ENCODE measurements at regions not wholly inside any gene's neighbourhood (a gene's known extent, or its start where the extent isn't known, plus 50 kb on each side); places are given as distances from the start of the nearest gene placed in this dataset.

DNA sequence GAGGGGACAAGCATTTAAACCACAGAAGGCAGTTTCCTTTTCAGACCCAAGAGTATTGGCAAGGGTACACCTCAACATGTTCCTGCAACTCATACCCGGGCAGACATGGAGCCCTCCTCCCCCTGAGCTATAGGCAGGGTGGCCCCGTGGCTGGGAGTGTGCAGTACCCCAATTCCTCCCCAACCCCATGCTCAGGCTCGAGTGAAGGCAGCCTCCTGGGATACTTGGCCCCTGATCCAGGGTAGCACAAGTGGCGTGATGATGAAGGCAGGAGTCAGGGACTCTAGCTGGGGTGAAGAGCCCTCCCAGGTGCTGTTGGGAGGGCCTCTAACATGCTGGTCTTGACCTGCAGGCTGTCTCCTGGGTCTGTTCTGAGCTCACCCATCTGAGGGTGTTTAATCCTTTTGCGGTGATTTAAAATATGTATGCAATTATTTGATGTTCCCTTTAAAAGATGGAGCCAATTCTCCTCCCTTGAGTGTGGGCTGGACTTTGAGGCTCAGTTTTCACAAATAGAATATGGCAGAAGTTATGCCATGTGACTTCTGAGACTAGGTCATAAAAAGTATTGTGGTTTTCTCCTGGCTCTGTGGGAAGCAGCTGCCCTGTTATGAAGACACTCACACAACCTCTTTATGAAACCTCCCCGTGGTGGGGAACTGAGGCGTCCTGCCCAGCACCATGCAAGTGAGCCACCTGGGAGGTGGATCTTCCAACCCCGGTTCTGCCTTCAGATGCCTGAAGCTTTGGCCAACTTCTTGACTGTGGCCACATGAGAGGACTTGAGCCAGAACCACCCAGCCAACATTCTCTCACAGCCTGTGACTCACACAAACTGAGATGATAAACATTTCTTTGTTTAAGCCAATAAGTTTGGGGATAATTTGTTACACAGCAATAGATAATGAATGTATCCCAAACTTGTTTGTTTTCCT, 54.7 kb upstream of the NECTIN1 start:
- intact Hi-C loops (cut with DNase I), result no loop called here
- ATAC-seq (ENCODE audit: poor library complexity) (no peak), DNase-seq (no peak)

DNA sequence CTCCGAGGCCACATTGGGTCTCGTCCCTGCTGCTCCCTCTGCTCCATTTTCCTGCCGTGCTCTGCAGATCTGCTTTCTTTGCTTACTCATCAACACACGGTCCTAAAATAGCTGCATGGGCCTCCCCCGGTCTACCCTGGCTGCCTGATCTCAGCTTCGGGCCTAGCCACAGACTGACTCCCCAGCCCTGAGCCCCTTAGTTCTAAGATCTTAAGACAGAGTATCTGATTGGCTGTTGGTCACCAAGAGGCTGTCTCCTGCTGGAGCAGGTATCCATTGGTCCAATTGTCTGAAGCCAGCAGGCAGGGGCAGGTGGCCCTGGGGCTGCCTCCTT, 53.7 kb upstream of the NECTIN1 start:
- intact Hi-C loops (cut with DNase I), result no loop called here
- no peak for ATAC-seq (ENCODE audit: poor library complexity)
- no peak for DNase-seq

DNA sequence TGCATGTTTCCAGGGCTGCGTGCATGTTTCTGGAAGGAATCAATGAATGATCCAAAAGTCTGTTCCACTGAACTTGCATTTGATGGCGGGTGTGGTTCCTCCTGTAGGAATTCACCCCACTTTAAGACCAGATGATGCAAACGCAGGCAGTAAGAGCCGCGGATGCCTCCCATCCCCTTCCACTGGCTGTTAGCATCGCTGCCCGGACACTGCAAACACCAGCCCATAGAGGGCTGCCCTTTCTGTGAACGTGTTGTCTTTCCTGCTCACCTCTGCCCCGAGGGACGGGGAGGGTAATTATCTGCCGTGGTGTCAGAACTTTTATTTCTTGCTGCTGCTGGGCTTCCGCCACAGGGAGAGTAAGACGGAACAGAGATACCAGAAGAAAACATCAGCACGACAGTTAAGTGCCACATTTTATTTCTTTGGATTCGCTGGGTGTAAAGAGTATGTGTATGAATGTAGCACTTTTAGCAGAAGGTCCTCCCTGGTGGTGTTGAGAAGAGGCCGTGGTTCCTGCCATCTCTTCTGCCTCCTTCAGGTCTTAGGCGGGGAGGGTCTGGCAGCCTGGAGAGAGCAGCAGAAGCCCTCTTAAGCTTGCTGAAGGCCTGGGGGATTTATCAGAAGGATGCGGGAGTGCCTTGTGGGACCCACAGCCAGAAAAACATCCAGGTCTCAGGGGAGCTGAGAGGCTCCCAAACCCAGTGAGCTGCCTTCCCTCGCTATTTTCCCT, 53.2 kb upstream of the NECTIN1 start:
- no peak for ATAC-seq (ENCODE audit: poor library complexity)
- DNase-seq, result no peak
- intact Hi-C loops (cut with DNase I), result no loop called here

DNA sequence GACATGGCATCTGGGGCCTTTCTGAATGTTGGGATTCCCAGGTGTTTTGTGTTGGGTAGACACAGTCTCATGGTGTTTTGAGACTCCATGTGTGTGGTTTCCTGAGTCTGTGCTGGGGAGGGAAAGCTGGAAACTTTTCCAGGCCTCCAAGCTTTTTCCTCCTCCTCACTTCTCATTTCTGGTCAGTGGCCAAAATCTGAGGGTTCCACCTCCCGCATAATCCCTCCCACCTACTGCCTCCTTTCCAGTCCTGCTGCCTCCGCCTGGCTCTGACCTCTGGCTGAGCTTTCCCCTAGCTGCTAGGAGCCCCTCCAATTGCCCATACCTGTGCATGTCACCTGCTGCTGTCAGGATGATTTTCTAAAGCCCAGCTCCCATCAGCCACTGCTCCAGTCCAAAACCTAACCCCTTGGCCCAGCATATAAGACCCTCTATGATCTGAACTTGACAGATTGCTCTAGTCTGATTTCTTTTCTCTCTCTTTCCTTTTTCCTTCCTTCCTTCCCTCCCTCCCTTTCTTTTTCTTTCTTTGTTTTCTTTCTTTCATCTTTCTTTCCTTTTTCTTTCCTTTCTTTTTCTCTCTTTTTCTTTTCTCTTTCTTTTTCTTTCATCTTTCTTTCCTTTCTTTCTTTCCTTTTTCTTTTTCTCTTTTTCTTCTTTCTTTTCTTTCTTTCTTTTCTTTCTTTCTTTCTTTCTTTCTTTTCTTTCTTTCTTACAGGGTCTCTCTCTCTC, 51.4 kb upstream of the NECTIN1 start:
- intact Hi-C loops (cut with DNase I), result no loop called here
- DNase-seq (no peak), ATAC-seq (ENCODE audit: poor library complexity) (peak; percentile 65)

DNA sequence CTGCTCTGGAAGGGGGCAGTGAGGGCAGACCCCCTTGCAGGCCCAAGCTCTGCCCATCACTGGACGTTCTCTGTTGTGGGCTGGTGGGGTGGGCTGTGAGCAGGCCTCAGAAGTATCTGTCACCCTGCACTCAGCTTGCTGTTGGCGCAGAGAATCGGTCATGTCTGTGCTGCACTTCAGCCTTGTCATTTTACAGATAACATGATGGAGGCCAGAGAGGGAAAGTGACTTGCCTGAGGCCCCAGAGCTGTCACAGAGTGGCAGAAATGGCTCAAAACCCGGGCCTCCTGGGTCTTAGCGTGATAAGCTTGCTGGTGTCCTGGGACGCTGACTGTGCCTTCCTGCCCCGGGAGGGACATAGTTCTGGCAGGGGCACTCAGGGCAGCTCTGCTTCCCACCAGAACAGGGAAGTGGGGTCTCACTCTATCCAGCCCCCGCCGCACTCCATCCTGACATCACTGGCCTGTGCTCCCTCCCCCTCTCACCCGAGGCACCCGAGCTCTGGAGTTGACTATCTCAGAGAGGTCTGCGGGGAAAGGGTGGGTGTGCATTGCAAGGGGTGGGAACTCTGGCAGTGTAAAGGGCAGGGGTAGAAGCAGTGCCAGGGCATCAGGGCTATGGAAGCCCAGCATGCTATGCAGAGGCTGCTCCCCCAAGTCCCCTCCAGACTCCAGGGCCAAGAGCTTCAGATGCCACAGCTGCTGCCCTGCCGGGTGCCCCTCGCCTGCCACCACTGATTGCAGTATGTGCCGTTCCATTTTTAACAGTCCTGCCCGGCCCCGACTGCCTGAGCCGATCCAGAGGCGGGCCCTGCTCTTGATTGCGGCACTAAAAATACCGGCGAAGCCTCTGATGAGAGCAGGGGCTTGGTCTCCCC, 50.4 kb upstream of the NECTIN1 start:
- intact Hi-C loops (cut with DNase I), result loop anchor here (2.0 kb wide), 1 partner anchor 111 kb away; no protein-coding TSS in a partner anchor
- ATAC-seq (ENCODE audit: poor library complexity) (peak; percentile 86), DNase-seq (peak; percentile 79)
